ENCODE measurements at regions not wholly inside any gene's neighbourhood (a gene's known extent, or its start where the extent isn't known, plus 50 kb on each side); places are given as distances from the start of the nearest gene placed in this dataset.

GRCh38 chr10:10584161-10584560 lies 433.5 kb upstream of the CELF2 start:
- TF ChIP-seq EZH2 (IDR thresholded peaks at IDR 0.05; ENCODE audit: low read length), result no peak
- TF ChIP-seq, protein P1, sequence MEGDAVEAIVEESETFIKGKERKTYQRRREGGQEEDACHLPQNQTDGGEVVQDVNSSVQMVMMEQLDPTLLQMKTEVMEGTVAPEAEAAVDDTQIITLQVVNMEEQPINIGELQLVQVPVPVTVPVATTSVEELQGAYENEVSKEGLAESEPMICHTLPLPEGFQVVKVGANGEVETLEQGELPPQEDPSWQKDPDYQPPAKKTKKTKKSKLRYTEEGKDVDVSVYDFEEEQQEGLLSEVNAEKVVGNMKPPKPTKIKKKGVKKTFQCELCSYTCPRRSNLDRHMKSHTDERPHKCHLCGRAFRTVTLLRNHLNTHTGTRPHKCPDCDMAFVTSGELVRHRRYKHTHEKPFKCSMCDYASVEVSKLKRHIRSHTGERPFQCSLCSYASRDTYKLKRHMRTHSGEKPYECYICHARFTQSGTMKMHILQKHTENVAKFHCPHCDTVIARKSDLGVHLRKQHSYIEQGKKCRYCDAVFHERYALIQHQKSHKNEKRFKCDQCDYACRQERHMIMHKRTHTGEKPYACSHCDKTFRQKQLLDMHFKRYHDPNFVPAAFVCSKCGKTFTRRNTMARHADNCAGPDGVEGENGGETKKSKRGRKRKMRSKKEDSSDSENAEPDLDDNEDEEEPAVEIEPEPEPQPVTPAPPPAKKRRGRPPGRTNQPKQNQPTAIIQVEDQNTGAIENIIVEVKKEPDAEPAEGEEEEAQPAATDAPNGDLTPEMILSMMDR (optimal IDR thresholded peaks at IDR 0.05 in 1 of 3, IDR thresholded peaks at IDR 0.05 in 1 of 3, conservative IDR thresholded peaks at IDR 0.05 in 1 of 3; ENCODE audit: extremely low read depth in 1 of 3, insufficient read depth in 2 of 3, low read length in 3 of 3), result no peak

GRCh38 chr10:10587744-10588393 lies 429.8 kb upstream of the CELF2 start:
- FAIRE-seq (no peak), DNase-seq (ENCODE audit: low read depth, low spot score) (no peak)
- H3K27me3 ChIP-seq (ENCODE audit: control insufficient read depth, extremely low read depth, insufficient read depth, low read length), result no peaks in the 10 kb centered on the region
- H2AFZ ChIP-seq (ENCODE audit: control insufficient read depth, low read length), result no peak overlapping the region
- no peaks in the 10 kb centered on the region for H3K9me1 ChIP-seq (ENCODE audit: control insufficient read depth, extremely low read depth, insufficient read depth, low read length)
- dilution Hi-C loops (cut with MboI; ENCODE audit: extremely low pct_ligation_motif_present, low sequenced_read_pairs), result no loop called here
- H3K4me1 ChIP-seq (ENCODE audit: control insufficient read depth, extremely low read depth, insufficient read depth, low read length), result peaks cover 5% of the 10 kb centered on the region
- no peak overlapping the region for H3K4me2 ChIP-seq (ENCODE audit: control insufficient read depth, extremely low read depth, insufficient read depth, low read depth, low read length)
- no peaks in the 10 kb centered on the region for H4K20me1 ChIP-seq (ENCODE audit: control insufficient read depth, extremely low read depth, insufficient read depth, low read length)
- H3K9me3 ChIP-seq (ENCODE audit: control insufficient read depth, low read depth, low read length), result no peaks in the 10 kb centered on the region
- H3K4me3 ChIP-seq (ENCODE audit: control insufficient read depth in 2 of 3, extremely low read depth in 1 of 3, insufficient read depth in 2 of 3, low read depth in 1 of 3, low read length in 3 of 3), result no peak overlapping the region
- H3K36me3 ChIP-seq (ENCODE audit: control insufficient read depth in 2 of 2, extremely low read depth in 1 of 2, insufficient read depth in 2 of 2, low read length in 2 of 2), result no peaks in the 10 kb centered on the region
- H3K27ac ChIP-seq (ENCODE audit: control insufficient read depth, insufficient read depth, low read length), result no peak overlapping the region
- H3K79me2 ChIP-seq (ENCODE audit: control insufficient read depth, insufficient read depth, low read length), result no peaks in the 10 kb centered on the region
- TF ChIP-seq EZH2 (IDR thresholded peaks at IDR 0.05; ENCODE audit: low read length), result no peak
- TF ChIP-seq, protein P1 (optimal IDR thresholded peaks at IDR 0.05 in 1 of 3, IDR thresholded peaks at IDR 0.05 in 1 of 3, conservative IDR thresholded peaks at IDR 0.05 in 1 of 3; ENCODE audit: extremely low read depth in 1 of 3, insufficient read depth in 2 of 3, low read length in 3 of 3), result no peak
- H3K9ac ChIP-seq (ENCODE audit: control insufficient read depth, extremely low read depth, insufficient read depth, low read length), result no peak overlapping the region

More at GRCh38 chr10:10584161-10584560, 433.5 kb upstream of the CELF2 start:
- Histone ChIP-seq H3K27ac (ENCODE audit: control insufficient read depth, insufficient read depth, low read length) (no peak overlapping the region), H2AFZ (ENCODE audit: control insufficient read depth, low read length) (no peak overlapping the region), H3K9me3 (ENCODE audit: control insufficient read depth, low read depth, low read length) (no peaks in the 10 kb centered on the region), H3K4me3 (ENCODE audit: control insufficient read depth in 2 of 3, extremely low read depth in 1 of 3, insufficient read depth in 2 of 3, low read depth in 1 of 3, low read length in 3 of 3) (no peak overlapping the region), H3K9ac (ENCODE audit: control insufficient read depth, extremely low read depth, insufficient read depth, low read length) (no peak overlapping the region), H3K79me2 (ENCODE audit: control insufficient read depth, insufficient read depth, low read length) (no peaks in the 10 kb centered on the region), H3K36me3 (ENCODE audit: control insufficient read depth in 2 of 2, extremely low read depth in 1 of 2, insufficient read depth in 2 of 2, low read length in 2 of 2) (no peaks in the 10 kb centered on the region), H3K27me3 (ENCODE audit: control insufficient read depth, extremely low read depth, insufficient read depth, low read length) (no peaks in the 10 kb centered on the region), H3K9me1 (ENCODE audit: control insufficient read depth, extremely low read depth, insufficient read depth, low read length) (no peaks in the 10 kb centered on the region), H3K4me1 (ENCODE audit: control insufficient read depth, extremely low read depth, insufficient read depth, low read length) (no peaks in the 10 kb centered on the region), H3K4me2 (ENCODE audit: control insufficient read depth, extremely low read depth, insufficient read depth, low read depth, low read length) (no peak overlapping the region), H4K20me1 (ENCODE audit: control insufficient read depth, extremely low read depth, insufficient read depth, low read length) (no peaks in the 10 kb centered on the region)
- dilution Hi-C loops (cut with MboI; ENCODE audit: extremely low pct_ligation_motif_present, low sequenced_read_pairs), result no loop called here
- no peak for DNase-seq (ENCODE audit: low read depth, low spot score)
- no peak for FAIRE-seq
